GM12891 (cell line): ENCODE measurements at regions not wholly inside any gene's neighbourhood (a gene's known extent, or its start where the extent isn't known, plus 50 kb on each side); places are given as distances from the start of the nearest gene placed in this dataset.

Experiments used
- POLR2A ChIP-seq: IDR thresholded peaks from 2 replicates; pipeline ENCODE4 v1.6.1; 2011; ENCODE audit warnings: low read depth, low read length, control low read depth
- POLR2AphosphoS5 ChIP-seq: IDR thresholded peaks from 2 replicates; pipeline ENCODE4 v1.6.1; 2011; ENCODE audit warnings: low read depth, low read length, control low read depth
- TAF1 ChIP-seq: IDR thresholded peaks from 2 replicates; pipeline ENCODE4 v1.6.1; 2011; ENCODE audit warnings: low read depth, low read length, control low read depth

DNA sequence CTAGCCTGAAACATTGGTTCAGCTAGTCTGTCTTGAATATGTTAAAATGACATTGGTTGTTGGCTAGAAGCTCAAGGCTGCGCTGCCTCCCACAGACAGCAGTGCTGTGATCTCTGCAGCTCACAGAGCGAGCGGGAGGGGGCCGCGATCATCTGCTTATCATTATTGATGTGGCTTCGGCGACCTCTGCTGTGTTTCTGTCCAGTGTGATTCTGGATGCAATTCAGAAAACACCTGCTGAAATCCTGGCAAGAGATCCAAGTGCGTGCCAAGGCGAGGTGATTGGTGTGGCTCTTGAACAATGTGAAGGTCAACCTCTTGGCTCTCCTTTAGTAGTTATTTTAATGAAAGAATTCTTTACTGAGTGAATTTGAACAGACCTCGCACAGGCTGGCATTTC is 142.3 kb upstream of the SASH1 start:
- TF ChIP-seq POLR2A (no peak), POLR2AphosphoS5 (no peak), TAF1 (no peak)
